ENCODE measurements at regions not wholly inside any gene's neighbourhood (a gene's known extent, or its start where the extent isn't known, plus 50 kb on each side); places are given as distances from the start of the nearest gene placed in this dataset.

- intact Hi-C loops (cut with micrococcal nuclease; ENCODE audit: unreplicated experiment): no loop called here
- peaks cover 4% of the 10 kb centered on the region for H3K4me1 ChIP-seq (ENCODE audit: insufficient read depth, low read length, poor library complexity, severe bottlenecking)
- no peaks in the 10 kb centered on the region for H3K27me3 ChIP-seq (replicated peaks; ENCODE audit: insufficient read depth, low read depth, low read length, poor library complexity)
- no peak overlapping the region for H3K4me3 ChIP-seq (ENCODE audit: low read depth, low read length, poor library complexity, severe bottlenecking)
- TF ChIP-seq EZH2 (IDR thresholded peaks at IDR 0.05; ENCODE audit: borderline replicate concordance, low read depth, low read length, poor library complexity, severe bottlenecking): no peak
- DNase-seq (ENCODE audit: low spot score): no peak
- H3K9me3 ChIP-seq (ENCODE audit: low read depth, low read length, poor library complexity, severe bottlenecking): no peaks in the 10 kb centered on the region
- BruUV-seq (replicated peaks): no TSS peak
- no peaks in the 10 kb centered on the region for H3K36me3 ChIP-seq (ENCODE audit: insufficient read depth, low read length, poor library complexity, severe bottlenecking)
- CTCF ChIA-PET: no interaction called here
- POLR2A ChIA-PET (ENCODE audit: low non-redundant PET): no interaction called here
- H3K27ac ChIP-seq (ENCODE audit: low read depth, low read length, poor library complexity, severe bottlenecking): no peak overlapping the region
Observed at GRCh38 chr6:40722553-40723258, 135.5 kb upstream of the LRFN2 start.

DNA sequence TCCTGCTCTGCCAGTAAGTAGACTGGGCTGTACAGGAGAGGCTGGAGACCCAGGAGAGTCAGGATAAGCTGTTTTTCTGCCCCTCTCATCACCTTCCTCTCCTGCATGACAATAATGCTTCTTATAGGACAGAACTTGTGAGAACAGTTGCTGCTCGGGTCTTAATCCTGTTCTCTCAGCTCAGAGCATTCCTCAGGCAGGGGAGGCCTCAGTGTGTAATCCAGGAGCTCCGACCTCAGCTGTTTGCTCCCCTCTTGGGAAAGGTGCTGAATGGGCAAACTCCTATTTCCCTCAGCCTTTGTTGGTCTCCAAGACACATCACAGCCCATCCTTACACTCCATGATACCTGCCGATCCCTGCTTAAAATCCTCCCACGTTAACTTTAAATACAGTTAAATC is 134.9 kb upstream of the LRFN2 start:
- Histone ChIP-seq H3K9me3 (ENCODE audit: low read depth, low read length, poor library complexity, severe bottlenecking) (no peaks in the 10 kb centered on the region), H3K27ac (ENCODE audit: low read depth, low read length, poor library complexity, severe bottlenecking) (no peak overlapping the region), H3K4me3 (ENCODE audit: low read depth, low read length, poor library complexity, severe bottlenecking) (no peak overlapping the region), H3K27me3 (replicated peaks; ENCODE audit: insufficient read depth, low read depth, low read length, poor library complexity) (no peaks in the 10 kb centered on the region), H3K36me3 (ENCODE audit: insufficient read depth, low read length, poor library complexity, severe bottlenecking) (no peaks in the 10 kb centered on the region), H3K4me1 (ENCODE audit: insufficient read depth, low read length, poor library complexity, severe bottlenecking) (peaks cover 4% of the 10 kb centered on the region)
- TF ChIP-seq, protein P1, sequence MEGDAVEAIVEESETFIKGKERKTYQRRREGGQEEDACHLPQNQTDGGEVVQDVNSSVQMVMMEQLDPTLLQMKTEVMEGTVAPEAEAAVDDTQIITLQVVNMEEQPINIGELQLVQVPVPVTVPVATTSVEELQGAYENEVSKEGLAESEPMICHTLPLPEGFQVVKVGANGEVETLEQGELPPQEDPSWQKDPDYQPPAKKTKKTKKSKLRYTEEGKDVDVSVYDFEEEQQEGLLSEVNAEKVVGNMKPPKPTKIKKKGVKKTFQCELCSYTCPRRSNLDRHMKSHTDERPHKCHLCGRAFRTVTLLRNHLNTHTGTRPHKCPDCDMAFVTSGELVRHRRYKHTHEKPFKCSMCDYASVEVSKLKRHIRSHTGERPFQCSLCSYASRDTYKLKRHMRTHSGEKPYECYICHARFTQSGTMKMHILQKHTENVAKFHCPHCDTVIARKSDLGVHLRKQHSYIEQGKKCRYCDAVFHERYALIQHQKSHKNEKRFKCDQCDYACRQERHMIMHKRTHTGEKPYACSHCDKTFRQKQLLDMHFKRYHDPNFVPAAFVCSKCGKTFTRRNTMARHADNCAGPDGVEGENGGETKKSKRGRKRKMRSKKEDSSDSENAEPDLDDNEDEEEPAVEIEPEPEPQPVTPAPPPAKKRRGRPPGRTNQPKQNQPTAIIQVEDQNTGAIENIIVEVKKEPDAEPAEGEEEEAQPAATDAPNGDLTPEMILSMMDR (conservative IDR thresholded peaks at IDR 0.05; ENCODE audit: low read depth, low read length): no peak
- no peak for TF ChIP-seq EZH2 (IDR thresholded peaks at IDR 0.05; ENCODE audit: borderline replicate concordance, low read depth, low read length, poor library complexity, severe bottlenecking)
- intact Hi-C loops (cut with micrococcal nuclease; ENCODE audit: unreplicated experiment): no loop called here
- BruUV-seq (replicated peaks): no TSS peak
- ChIA-PET CTCF (no interaction called here), POLR2A (ENCODE audit: low non-redundant PET) (no interaction called here)
- no peak for DNase-seq (ENCODE audit: low spot score)

DNA sequence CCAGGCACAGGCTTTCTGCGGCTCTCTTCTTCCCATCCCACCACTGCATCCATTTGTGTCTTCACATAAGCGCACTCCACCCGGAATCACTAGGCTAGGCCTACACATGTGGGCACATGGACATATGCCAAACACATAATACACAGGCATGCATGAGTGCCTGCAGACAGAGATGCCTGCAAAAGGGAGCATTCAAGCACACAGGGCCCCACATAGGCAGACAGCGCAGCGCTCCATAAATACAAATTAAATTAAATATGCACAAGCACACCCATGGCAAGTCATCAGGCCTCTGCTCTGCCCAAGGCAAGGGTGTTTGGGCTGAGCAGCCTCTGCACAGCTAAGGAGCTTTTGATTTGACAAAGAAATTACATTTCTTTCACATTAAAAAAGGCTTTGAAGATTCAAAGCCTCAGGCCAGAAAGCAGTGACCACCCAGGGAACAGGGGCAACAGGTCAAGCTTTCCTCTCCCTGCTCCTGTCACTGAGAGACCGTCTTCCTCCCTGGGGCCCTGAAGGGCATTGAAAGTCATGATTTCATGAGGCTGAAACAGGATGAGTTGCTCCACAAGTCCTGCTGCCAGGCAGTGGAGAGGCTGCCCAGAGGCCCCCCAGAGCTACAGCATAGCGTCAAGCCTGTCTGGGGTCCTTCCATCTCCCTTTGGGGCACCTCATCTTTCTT is 134.2 kb upstream of the LRFN2 start:
- peaks cover 4% of the 10 kb centered on the region for H3K4me1 ChIP-seq (ENCODE audit: insufficient read depth, low read length, poor library complexity, severe bottlenecking)
- POLR2A ChIA-PET (ENCODE audit: low non-redundant PET): no interaction called here
- intact Hi-C loops (cut with micrococcal nuclease; ENCODE audit: unreplicated experiment): no loop called here
- no TSS peak for BruUV-seq (replicated peaks)
- peak; percentile 9 for DNase-seq (ENCODE audit: low spot score)
- no peaks in the 10 kb centered on the region for H3K36me3 ChIP-seq (ENCODE audit: insufficient read depth, low read length, poor library complexity, severe bottlenecking)
- H3K27ac ChIP-seq (ENCODE audit: low read depth, low read length, poor library complexity, severe bottlenecking): no peak overlapping the region
- CTCF ChIA-PET: no interaction called here
- no peak overlapping the region for H3K4me3 ChIP-seq (ENCODE audit: low read depth, low read length, poor library complexity, severe bottlenecking)
- TF ChIP-seq, protein P1 (conservative IDR thresholded peaks at IDR 0.05; ENCODE audit: low read depth, low read length): no peak
- TF ChIP-seq EZH2 (IDR thresholded peaks at IDR 0.05; ENCODE audit: borderline replicate concordance, low read depth, low read length, poor library complexity, severe bottlenecking): no peak
- no peaks in the 10 kb centered on the region for H3K27me3 ChIP-seq (replicated peaks; ENCODE audit: insufficient read depth, low read depth, low read length, poor library complexity)
- no peaks in the 10 kb centered on the region for H3K9me3 ChIP-seq (ENCODE audit: low read depth, low read length, poor library complexity, severe bottlenecking)
